ENCODE measurements at regions not wholly inside any gene's neighbourhood (a gene's known extent, or its start where the extent isn't known, plus 50 kb on each side); places are given as distances from the start of the nearest gene placed in this dataset.

DNA sequence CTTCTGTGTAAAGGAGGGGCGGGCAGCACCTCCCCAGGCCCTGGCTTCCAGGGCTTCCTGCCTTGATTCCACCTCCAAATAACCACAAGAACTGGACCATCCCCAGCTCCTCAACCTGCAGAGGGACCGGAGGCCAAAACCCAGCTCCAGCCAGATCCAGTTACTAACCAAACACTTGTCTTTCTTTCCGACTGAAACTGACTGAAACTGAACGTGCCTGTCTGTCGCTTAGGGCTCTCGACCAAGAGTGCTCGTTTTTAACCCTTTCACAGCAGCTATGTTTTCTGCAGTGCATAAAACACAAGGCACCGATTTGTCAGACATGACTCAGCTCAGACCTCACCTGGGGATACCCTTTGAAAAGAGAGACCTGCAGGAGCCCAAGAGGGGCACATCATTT, 249.9 kb upstream of the SIX2 start:
- intact Hi-C loops (cut with DNase I) = no loop called here
- Histone ChIP-seq H3K4me1 (ENCODE audit: insufficient read depth) (peaks cover 13% of the 10 kb centered on the region), H3K27ac (no peak overlapping the region), H3K27me3 (no peaks in the 10 kb centered on the region), H3K4me3 (no peak overlapping the region), H3K9me3 (no peaks in the 10 kb centered on the region), H3K36me3 (no peaks in the 10 kb centered on the region)
- DNase-seq = no peak
- WGBS, 3 donors = 57 to 63% (median 61%) methylated on average over 8 of the region's 8 CpGs
- TF ChIP-seq EP300 (IDR thresholded peaks at IDR 0.05) (no peak), POLR2A (IDR thresholded peaks at IDR 0.05) (no peak)
- TF ChIP-seq, protein P1, sequence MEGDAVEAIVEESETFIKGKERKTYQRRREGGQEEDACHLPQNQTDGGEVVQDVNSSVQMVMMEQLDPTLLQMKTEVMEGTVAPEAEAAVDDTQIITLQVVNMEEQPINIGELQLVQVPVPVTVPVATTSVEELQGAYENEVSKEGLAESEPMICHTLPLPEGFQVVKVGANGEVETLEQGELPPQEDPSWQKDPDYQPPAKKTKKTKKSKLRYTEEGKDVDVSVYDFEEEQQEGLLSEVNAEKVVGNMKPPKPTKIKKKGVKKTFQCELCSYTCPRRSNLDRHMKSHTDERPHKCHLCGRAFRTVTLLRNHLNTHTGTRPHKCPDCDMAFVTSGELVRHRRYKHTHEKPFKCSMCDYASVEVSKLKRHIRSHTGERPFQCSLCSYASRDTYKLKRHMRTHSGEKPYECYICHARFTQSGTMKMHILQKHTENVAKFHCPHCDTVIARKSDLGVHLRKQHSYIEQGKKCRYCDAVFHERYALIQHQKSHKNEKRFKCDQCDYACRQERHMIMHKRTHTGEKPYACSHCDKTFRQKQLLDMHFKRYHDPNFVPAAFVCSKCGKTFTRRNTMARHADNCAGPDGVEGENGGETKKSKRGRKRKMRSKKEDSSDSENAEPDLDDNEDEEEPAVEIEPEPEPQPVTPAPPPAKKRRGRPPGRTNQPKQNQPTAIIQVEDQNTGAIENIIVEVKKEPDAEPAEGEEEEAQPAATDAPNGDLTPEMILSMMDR (IDR thresholded peaks at IDR 0.05) = no peak

DNA sequence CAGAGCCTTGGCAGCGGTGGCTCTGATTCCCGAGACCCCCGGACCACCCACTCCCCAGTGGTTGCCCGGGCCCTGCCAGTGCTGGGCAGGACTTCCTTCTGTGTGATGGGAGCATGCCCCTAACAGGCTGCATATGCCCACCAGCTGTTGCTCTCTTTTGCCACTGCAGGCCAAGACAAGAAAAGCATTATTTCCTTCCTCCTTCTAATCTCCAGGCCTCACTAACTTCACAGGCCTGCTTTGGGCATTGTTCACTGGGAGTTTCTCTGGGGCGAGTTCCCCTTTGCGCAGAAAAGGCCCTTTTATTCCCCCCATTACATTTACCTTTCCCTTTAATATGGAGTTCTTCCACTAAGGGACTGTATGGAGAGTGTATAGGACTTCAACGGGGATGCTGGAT, 249.1 kb upstream of the SIX2 start:
- intact Hi-C loops (cut with DNase I) = no loop called here
- 55 to 67% (median 63%) methylated on average over 7 of the region's 7 CpGs for WGBS, 3 donors
- no peak overlapping the region for H3K27ac ChIP-seq

DNA sequence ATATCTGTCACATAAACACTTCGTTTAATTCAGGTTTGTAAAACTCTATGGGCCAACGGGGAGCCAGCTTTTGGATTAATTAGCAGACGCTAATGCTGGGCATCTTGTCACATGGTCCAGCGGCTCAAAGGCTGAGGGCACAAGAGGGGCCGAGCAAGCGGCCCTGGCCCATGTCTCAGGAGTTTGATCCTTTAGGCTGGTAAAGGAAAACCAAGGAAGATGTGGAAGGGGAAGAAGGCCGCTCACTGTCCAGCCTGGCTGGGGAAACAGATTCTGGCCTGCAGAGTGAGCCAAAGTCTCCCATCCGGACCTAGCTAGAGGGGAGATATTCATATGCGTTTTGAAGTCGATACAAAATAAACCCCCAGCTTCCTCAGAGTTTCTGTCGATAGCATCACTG, 248.6 kb upstream of the SIX2 start:
- H3K27ac ChIP-seq = no peak overlapping the region
- intact Hi-C loops (cut with DNase I) = no loop called here

More for the DNA sequence above, 249.1 kb upstream of the SIX2 start:
- DNase-seq = no peak
- Histone ChIP-seq H3K27me3 (no peaks in the 10 kb centered on the region), H3K4me1 (ENCODE audit: insufficient read depth) (peaks cover 13% of the 10 kb centered on the region), H3K36me3 (no peaks in the 10 kb centered on the region), H3K9me3 (no peaks in the 10 kb centered on the region), H3K4me3 (no peak overlapping the region)
- TF ChIP-seq, protein P1 (IDR thresholded peaks at IDR 0.05) = no peak
- TF ChIP-seq POLR2A (IDR thresholded peaks at IDR 0.05) (no peak), EP300 (IDR thresholded peaks at IDR 0.05) (no peak)

DNA sequence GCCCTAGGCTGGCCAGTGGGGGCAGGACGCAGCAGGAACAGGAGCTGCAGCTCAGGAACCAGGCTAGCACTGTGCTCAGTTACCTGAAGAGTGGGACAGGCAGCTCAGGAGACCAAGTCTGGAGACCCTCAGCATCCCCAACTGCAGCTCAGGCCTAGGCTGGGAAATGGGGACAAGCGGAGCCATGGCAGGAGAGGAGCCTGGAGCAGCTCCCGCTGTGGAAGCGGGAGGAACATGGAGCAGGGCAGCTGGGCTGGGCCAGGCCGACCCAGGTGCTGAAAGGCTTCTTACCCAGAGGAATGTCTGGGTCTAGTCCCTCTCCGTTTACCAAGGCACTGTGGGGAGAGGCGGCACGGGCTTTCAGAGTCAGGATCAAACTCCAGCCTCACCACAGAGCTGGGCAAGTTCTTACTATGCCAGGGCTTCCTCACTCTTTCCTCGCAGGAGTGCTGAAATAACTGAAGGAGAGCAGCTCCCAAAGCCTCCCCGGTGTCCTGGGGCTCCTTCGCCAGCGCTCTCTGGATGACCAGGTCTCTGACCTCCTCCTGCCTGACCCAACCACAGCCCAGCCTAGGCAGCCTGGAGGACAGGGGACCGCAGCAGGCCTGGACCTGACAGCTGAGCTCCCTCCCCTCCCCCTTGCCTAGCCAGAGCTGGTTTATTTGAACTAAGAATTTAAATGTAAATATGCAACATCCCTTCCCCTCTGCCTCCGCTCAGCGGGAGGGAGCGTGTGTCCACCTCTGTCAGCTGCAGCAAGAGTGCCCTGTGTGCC, 247.8 kb upstream of the SIX2 start:
- no peaks in the 10 kb centered on the region for H3K27me3 ChIP-seq
- TF ChIP-seq, protein P1 (IDR thresholded peaks at IDR 0.05) = no peak
- TF ChIP-seq EP300 (IDR thresholded peaks at IDR 0.05) (no peak), POLR2A (IDR thresholded peaks at IDR 0.05) (no peak)
- DNase-seq = peak in 1 of 5 donors; percentile 16
- intact Hi-C loops (cut with DNase I) = no loop called here
- no peak overlapping the region for H3K4me3 ChIP-seq
- H3K27ac ChIP-seq = peak overlapping the region in 1 of 2 donors; percentile 38
- H3K9me3 ChIP-seq = no peaks in the 10 kb centered on the region
- H3K4me1 ChIP-seq (ENCODE audit: insufficient read depth) = peaks cover 13% of the 10 kb centered on the region
- 39 to 64% (median 41%) methylated on average over 16 of the region's 16 CpGs for WGBS, 3 donors
- no peaks in the 10 kb centered on the region for H3K36me3 ChIP-seq

More for the DNA sequence above, 248.6 kb upstream of the SIX2 start:
- H3K4me1 ChIP-seq (ENCODE audit: insufficient read depth) = peaks cover 13% of the 10 kb centered on the region
- TF ChIP-seq, protein P1 (IDR thresholded peaks at IDR 0.05) = no peak
- TF ChIP-seq EP300 (IDR thresholded peaks at IDR 0.05) (no peak), POLR2A (IDR thresholded peaks at IDR 0.05) (no peak)
- H3K27me3 ChIP-seq = no peaks in the 10 kb centered on the region
- DNase-seq = no peak
- 24 to 51% (median 28%) methylated on average over 11 of the region's 11 CpGs for WGBS, 3 donors
- no peaks in the 10 kb centered on the region for H3K9me3 ChIP-seq
- H3K36me3 ChIP-seq = no peaks in the 10 kb centered on the region
- no peak overlapping the region for H3K4me3 ChIP-seq

All from ovary (tissue), 7 donors.